Osteocyte (in vitro differentiated cells): ENCODE measurements at regions not wholly inside any gene's neighbourhood (a gene's known extent, or its start where the extent isn't known, plus 50 kb on each side); places are given as distances from the start of the nearest gene placed in this dataset.

Experiments used
- DNase-seq: peaks from one replicate; pipeline ENCODE4 v3.0.0; 2021; ENCODE audit warnings: mixed read lengths; ENCODE audit not compliant: unreplicated experiment; ENCODE audit errors: extremely low spot score
- H3K27ac Mint-ChIP-seq: one replicate; pipeline ENCODE4 v1.8.0; 2021; ENCODE audit warnings: mild to moderate bottlenecking, mixed read lengths; ENCODE audit not compliant: unreplicated experiment
- H3K27me3 Mint-ChIP-seq: one replicate; pipeline ENCODE4 v1.8.0; 2021; ENCODE audit warnings: mixed read lengths; ENCODE audit not compliant: unreplicated experiment
- H3K36me3 Mint-ChIP-seq: one replicate; pipeline ENCODE4 v1.8.0; 2021; ENCODE audit warnings: mixed read lengths; ENCODE audit not compliant: unreplicated experiment
- H3K4me1 Mint-ChIP-seq: one replicate; pipeline ENCODE4 v1.8.0; 2021; ENCODE audit warnings: mixed read lengths; ENCODE audit not compliant: unreplicated experiment
- H3K4me3 Mint-ChIP-seq: one replicate; pipeline ENCODE4 v1.8.0; 2021; ENCODE audit warnings: mild to moderate bottlenecking, moderate library complexity, mixed read lengths; ENCODE audit not compliant: unreplicated experiment
- H3K9me3 Mint-ChIP-seq: one replicate; pipeline ENCODE4 v1.8.0; 2021; ENCODE audit warnings: mixed read lengths; ENCODE audit not compliant: unreplicated experiment
- TF ChIP-seq, protein P1 (sequence below): fragments of 200-600 bp; sonication (generic); IDR thresholded peaks from 2 replicates; pipeline ENCODE4 v1.5.0; 2021; ENCODE audit warnings: antibody characterized with exemption, mild to moderate bottlenecking, moderate library complexity

DNA sequence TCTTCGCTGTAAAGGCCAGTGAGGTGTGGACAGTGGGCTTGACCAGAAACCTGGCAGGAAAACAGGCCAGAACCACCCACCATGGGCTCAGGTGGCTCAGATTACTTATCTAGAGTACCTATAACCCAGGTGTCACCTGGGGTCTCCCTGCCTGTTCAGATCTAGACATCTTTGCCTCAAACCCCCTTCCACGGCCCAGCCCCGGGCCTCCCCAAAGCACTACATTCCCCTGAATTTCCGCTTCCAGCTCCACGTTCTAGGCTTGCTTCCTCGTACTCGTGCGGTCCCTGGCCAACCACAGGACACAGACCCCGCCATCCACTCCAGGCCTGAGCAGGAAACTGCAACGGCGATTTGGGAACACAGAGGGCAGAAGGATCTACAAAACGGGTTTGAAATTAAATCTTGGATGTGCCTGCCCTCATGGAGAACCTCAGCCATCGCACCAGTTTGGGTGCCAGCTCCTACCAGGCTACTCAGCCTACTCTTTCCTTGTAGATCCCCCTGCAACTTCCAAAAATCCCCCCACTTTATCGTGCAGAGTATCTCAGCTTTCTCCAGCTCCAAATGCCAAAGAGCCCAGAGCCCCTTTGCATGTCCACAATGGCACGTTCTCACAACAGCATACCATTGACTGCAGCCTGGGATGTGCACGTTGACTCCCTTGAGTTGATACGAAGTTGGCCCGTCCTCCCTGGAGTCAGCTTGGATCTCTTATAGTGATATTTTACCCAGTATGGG is 62.7 kb upstream of the CACUL1 start:
- TF ChIP-seq, protein P1, sequence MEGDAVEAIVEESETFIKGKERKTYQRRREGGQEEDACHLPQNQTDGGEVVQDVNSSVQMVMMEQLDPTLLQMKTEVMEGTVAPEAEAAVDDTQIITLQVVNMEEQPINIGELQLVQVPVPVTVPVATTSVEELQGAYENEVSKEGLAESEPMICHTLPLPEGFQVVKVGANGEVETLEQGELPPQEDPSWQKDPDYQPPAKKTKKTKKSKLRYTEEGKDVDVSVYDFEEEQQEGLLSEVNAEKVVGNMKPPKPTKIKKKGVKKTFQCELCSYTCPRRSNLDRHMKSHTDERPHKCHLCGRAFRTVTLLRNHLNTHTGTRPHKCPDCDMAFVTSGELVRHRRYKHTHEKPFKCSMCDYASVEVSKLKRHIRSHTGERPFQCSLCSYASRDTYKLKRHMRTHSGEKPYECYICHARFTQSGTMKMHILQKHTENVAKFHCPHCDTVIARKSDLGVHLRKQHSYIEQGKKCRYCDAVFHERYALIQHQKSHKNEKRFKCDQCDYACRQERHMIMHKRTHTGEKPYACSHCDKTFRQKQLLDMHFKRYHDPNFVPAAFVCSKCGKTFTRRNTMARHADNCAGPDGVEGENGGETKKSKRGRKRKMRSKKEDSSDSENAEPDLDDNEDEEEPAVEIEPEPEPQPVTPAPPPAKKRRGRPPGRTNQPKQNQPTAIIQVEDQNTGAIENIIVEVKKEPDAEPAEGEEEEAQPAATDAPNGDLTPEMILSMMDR = no peak
- no peaks in the 10 kb centered on the region for H3K27me3 Mint-ChIP-seq
- H3K4me3 Mint-ChIP-seq = no peak overlapping the region
- DNase-seq = no peak
- no peak overlapping the region for H3K27ac Mint-ChIP-seq
- H3K36me3 Mint-ChIP-seq = no peaks in the 10 kb centered on the region
- H3K4me1 Mint-ChIP-seq = no peaks in the 10 kb centered on the region
- H3K9me3 Mint-ChIP-seq = no peaks in the 10 kb centered on the region

DNA sequence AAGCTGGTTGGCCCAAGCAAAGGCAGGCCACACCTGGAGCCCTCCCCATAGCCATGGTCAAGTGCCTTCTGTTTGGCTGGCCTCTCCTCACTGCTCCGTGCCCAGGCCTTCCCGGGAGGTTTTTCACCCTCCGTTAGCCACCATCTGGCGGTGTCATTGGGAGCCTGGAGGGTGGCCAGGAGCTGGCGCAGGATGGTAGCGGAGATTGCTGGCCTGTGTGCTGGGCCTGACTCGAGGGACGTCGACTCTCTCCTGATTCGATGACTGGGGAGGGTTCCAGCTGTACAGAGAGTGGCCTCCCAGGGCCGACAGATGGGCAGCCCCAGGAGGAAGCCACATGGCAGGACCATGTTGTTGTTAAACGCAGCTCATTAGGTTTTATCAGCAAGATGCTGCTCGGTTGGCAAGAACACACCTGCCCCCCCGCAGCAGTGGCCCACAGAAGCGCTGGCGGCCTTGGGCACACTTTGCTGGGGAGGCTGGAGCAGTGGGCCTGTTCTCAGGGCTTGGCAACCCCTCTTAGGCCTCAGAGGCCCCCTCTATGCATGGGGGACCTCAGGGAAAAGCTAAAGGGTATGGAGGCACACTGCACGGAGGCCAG is 64.0 kb upstream of the CACUL1 start:
- Mint-ChIP-seq H3K9me3 (no peaks in the 10 kb centered on the region), H3K27me3 (no peaks in the 10 kb centered on the region), H3K27ac (no peak overlapping the region), H3K36me3 (no peaks in the 10 kb centered on the region), H3K4me1 (peaks cover 5% of the 10 kb centered on the region), H3K4me3 (no peak overlapping the region)
- TF ChIP-seq, protein P1 = no peak
- DNase-seq = no peak

DNA sequence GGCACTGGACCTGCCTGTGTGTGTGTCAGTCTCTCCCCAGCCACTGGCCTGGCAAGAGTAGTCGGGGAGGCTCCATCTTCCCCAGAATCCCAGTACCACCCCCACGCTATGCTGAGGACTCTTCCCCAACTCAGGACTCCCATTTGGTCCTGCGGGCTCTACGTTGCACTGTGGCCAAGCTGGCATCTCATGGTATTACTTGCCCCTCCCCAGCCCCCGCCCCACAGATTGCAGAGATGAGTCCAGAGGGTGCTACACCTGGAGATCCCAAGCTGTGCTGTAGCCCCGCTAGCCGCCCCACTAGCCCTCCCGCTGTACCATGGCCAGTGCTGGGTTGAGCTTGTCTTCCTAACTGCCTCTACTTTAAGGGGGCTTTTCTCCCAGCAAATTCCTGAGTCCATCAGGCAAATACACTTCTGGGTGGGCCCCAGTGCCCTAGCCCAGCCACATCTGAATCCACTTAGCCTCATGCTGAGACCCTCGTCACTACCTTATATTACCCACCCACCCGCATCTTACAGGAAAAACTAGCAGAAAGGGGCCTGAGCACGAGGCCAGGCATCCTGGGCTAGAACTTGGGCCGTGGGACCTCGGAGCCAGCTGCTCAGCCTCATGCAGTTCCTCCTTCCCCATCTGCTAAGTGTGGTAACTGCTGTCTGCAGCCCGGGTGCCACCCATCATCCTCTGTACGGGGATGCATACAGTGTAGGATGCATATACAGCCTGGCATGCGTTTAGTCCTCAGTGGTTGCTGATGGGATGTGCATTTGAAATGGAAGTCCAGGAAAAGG is 65.8 kb upstream of the CACUL1 start:
- H3K4me1 Mint-ChIP-seq = peaks cover 6% of the 10 kb centered on the region
- no peak overlapping the region for H3K4me3 Mint-ChIP-seq
- no peak overlapping the region for H3K27ac Mint-ChIP-seq
- TF ChIP-seq, protein P1 = no peak
- H3K36me3 Mint-ChIP-seq = no peaks in the 10 kb centered on the region
- no peak for DNase-seq
- H3K9me3 Mint-ChIP-seq = no peaks in the 10 kb centered on the region
- no peaks in the 10 kb centered on the region for H3K27me3 Mint-ChIP-seq

DNA sequence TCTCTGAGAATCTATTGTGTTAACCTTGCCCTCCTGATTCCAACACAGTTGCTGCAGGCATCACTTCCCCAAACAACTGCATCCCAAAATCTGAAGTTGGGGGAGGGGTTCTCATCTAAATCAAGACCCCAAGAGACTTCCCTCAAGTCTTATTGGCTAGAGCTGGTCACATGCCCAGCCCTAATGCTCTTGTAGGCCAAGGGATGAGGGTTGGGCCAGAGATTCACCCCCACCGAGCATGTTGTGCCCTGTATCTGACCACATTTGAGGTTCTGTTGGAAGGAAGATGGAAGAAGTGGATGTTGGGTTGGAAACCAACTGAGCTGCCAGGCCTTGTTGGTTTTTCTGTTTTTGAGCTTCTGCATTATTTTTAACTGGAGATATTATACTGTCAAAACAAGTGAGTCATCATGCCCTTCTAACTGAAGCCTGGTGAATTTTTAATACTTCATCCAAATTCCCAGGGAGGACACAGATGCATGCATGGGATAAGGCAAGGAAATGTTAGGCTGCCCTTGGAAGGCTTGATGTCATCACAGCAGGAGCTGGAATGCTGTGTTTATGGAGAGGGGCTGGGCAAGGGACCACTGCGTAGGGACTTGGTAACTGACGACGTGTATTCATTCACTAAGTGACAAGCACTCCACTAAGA is 68.6 kb upstream of the CACUL1 start:
- no peaks in the 10 kb centered on the region for H3K27me3 Mint-ChIP-seq
- no peaks in the 10 kb centered on the region for H3K9me3 Mint-ChIP-seq
- H3K27ac Mint-ChIP-seq = peak overlapping the region; percentile 46
- TF ChIP-seq, protein P1 = no peak
- no peak for DNase-seq
- peaks cover 6% of the 10 kb centered on the region for H3K4me1 Mint-ChIP-seq
- H3K36me3 Mint-ChIP-seq = no peaks in the 10 kb centered on the region
- H3K4me3 Mint-ChIP-seq = no peak overlapping the region
